NT2/D1 (cell line): ENCODE measurements at regions not wholly inside any gene's neighbourhood (a gene's known extent, or its start where the extent isn't known, plus 50 kb on each side); places are given as distances from the start of the nearest gene placed in this dataset.

Source experiments
- DNase-seq: peaks from one replicate; pipeline ENCODE4 v3.0.0-alpha.2; 2011; ENCODE audit warnings: low read depth, low spot score
- H3K27me3 ChIP-seq: 2 replicates; pipeline ENCODE4 v1.6.0; 2011; ENCODE audit warnings: mild to moderate bottlenecking; ENCODE audit not compliant: insufficient read length, insufficient read depth
- H3K36me3 ChIP-seq: 2 replicates; pipeline ENCODE4 v1.6.1; 2011; ENCODE audit warnings: mild to moderate bottlenecking, low read length, mixed read lengths; ENCODE audit not compliant: insufficient read depth, insufficient read length
- H3K4me1 ChIP-seq: 2 replicates; pipeline ENCODE4 v1.5.1; 2011; ENCODE audit not compliant: insufficient read depth, insufficient read length
- H3K4me3 ChIP-seq: 2 replicates; pipeline ENCODE4 v1.5.1; 2011; ENCODE audit warnings: low read depth; ENCODE audit not compliant: insufficient read length
- H3K9ac ChIP-seq: 2 replicates; pipeline ENCODE4 v1.6.0; 2011; ENCODE audit warnings: low read depth; ENCODE audit not compliant: insufficient read length
- H3K9me3 ChIP-seq: 2 replicates; pipeline ENCODE4 v1.5.1; 2011; ENCODE audit warnings: mild to moderate bottlenecking, low read length; ENCODE audit not compliant: insufficient read depth
- SUZ12 ChIP-seq: IDR thresholded peaks from 2 replicates; pipeline ENCODE4 v1.6.1; 2011; ENCODE audit not compliant: insufficient read length, insufficient read depth; ENCODE audit errors: extremely low read depth
- YY1 ChIP-seq: IDR thresholded peaks from 2 replicates; pipeline ENCODE4 v1.6.1; 2011; ENCODE audit not compliant: insufficient read length, insufficient read depth
- ZNF274 ChIP-seq: IDR thresholded peaks from 2 replicates; pipeline ENCODE4 v1.6.1; 2011; ENCODE audit warnings: mild to moderate bottlenecking, low read depth, low read length

DNA sequence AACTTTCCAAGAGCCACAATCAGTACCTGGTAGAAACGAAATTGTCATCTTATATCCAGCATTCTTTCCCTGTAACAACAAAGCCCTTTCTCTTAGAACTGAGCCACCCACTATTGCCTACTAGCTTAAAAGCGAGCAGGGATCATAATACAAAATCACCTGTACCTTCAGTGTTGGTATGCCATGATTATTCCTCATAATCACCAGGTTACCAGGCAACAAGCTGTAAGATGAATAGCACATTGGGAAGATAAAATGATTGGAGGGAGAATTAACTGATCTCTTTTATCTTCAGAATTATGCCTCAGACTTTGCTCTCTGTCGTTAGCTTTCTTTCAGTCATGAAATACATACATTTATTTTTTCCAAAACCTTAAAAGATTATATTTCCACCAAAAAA lies 345.6 kb downstream of the PRELID2 start:
- H3K36me3 ChIP-seq: no peaks in the 10 kb centered on the region
- H3K27me3 ChIP-seq: no peaks in the 10 kb centered on the region
- no peaks in the 10 kb centered on the region for H3K4me1 ChIP-seq
- H3K4me3 ChIP-seq: no peak overlapping the region
- DNase-seq: no peak
- no peaks in the 10 kb centered on the region for H3K9me3 ChIP-seq
- H3K9ac ChIP-seq: no peak overlapping the region
- no peak for TF ChIP-seq SUZ12
- TF ChIP-seq YY1: no peak
- no peak for TF ChIP-seq ZNF274

GRCh38 chr5:145484158-145484557 lies 351.0 kb downstream of the PRELID2 start:
- H3K4me1 ChIP-seq: no peaks in the 10 kb centered on the region
- no peak overlapping the region for H3K9ac ChIP-seq
- TF ChIP-seq SUZ12 (no peak), ZNF274 (no peak), YY1 (no peak)
- no peaks in the 10 kb centered on the region for H3K9me3 ChIP-seq
- no peaks in the 10 kb centered on the region for H3K36me3 ChIP-seq
- no peaks in the 10 kb centered on the region for H3K27me3 ChIP-seq
- H3K4me3 ChIP-seq: no peak overlapping the region
- no peak for DNase-seq

- no peak for TF ChIP-seq ZNF274
- no peak for TF ChIP-seq YY1
- TF ChIP-seq SUZ12: no peak
- no peak for DNase-seq
- H3K4me1 ChIP-seq: no peaks in the 10 kb centered on the region
These were observed 351.9 kb downstream of the PRELID2 start for GRCh38 chr5:145483212-145483611.

GRCh38 chr5:145479857-145480256 lies 355.3 kb downstream of the PRELID2 start:
- TF ChIP-seq YY1: no peak
- no peak for TF ChIP-seq SUZ12
- TF ChIP-seq ZNF274: no peak
- DNase-seq: no peak
- H3K9me3 ChIP-seq: no peaks in the 10 kb centered on the region

More at GRCh38 chr5:145483212-145483611, 351.9 kb downstream of the PRELID2 start:
- Histone ChIP-seq H3K4me3 (no peak overlapping the region), H3K9me3 (no peaks in the 10 kb centered on the region), H3K27me3 (no peaks in the 10 kb centered on the region), H3K36me3 (no peaks in the 10 kb centered on the region), H3K9ac (no peak overlapping the region)

DNA sequence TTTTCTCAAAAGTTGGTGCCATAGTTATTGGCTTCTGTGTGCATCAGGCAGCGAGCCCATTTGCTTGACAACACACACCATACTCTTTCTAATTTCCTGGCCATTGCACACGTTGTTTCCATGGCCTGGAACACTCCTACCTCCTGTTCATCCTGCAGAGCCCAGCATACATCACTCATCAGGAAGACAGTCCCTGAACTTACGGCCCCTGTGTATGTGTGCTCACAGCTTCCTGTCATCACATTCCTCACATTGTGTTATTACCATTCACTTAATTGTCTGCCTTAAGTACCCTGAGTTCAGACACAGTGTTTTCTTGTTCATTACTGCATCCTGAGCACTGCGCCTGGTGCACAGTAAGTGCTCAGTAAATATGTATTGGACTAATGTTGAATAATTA lies 355.9 kb downstream of the PRELID2 start:
- H3K9ac ChIP-seq: no peak overlapping the region
- H3K36me3 ChIP-seq: no peaks in the 10 kb centered on the region
- TF ChIP-seq YY1: no peak
- TF ChIP-seq ZNF274: no peak
- TF ChIP-seq SUZ12: no peak
- no peaks in the 10 kb centered on the region for H3K4me1 ChIP-seq
- no peak overlapping the region for H3K4me3 ChIP-seq
- no peaks in the 10 kb centered on the region for H3K27me3 ChIP-seq
- no peak for DNase-seq
- H3K9me3 ChIP-seq: no peaks in the 10 kb centered on the region

More at GRCh38 chr5:145479857-145480256, 355.3 kb downstream of the PRELID2 start:
- no peaks in the 10 kb centered on the region for H3K4me1 ChIP-seq
- H3K4me3 ChIP-seq: no peak overlapping the region
- no peaks in the 10 kb centered on the region for H3K36me3 ChIP-seq
- H3K9ac ChIP-seq: no peak overlapping the region
- H3K27me3 ChIP-seq: no peaks in the 10 kb centered on the region

- Histone ChIP-seq H3K36me3 (no peaks in the 10 kb centered on the region), H3K4me1 (no peaks in the 10 kb centered on the region), H3K9me3 (no peaks in the 10 kb centered on the region), H3K9ac (no peak overlapping the region), H3K4me3 (no peak overlapping the region), H3K27me3 (no peaks in the 10 kb centered on the region)
- no peak for DNase-seq
- TF ChIP-seq YY1 (no peak), SUZ12 (no peak), ZNF274 (no peak)
These were observed 356.5 kb downstream of the PRELID2 start for GRCh38 chr5:145478651-145479050.

- DNase-seq: no peak
- no peaks in the 10 kb centered on the region for H3K36me3 ChIP-seq
- H3K27me3 ChIP-seq: no peaks in the 10 kb centered on the region
These were observed 362.0 kb downstream of the PRELID2 start for GRCh38 chr5:145473042-145473642.

More at GRCh38 chr5:145473042-145473642, 362.0 kb downstream of the PRELID2 start:
- Histone ChIP-seq H3K9me3 (no peaks in the 10 kb centered on the region), H3K9ac (no peak overlapping the region), H3K4me3 (no peak overlapping the region), H3K4me1 (no peaks in the 10 kb centered on the region)
- TF ChIP-seq ZNF274: no peak
- TF ChIP-seq SUZ12: no peak
- no peak for TF ChIP-seq YY1
